HL-60 (cell line): ENCODE measurements at regions not wholly inside any gene's neighbourhood (a gene's known extent, or its start where the extent isn't known, plus 50 kb on each side); places are given as distances from the start of the nearest gene placed in this dataset.

Source experiments
- CTCF ChIP-seq: IDR thresholded peaks from one replicate; pipeline ENCODE4 v1.5.1; 2011; ENCODE audit warnings: low read length, control low read depth, inconsistent platforms; ENCODE audit not compliant: insufficient read depth
- GABPA ChIP-seq: IDR thresholded peaks from 2 replicates; pipeline ENCODE4 v1.6.1; 2012; ENCODE audit warnings: low read depth
- POLR2AphosphoS5 ChIP-seq: IDR thresholded peaks from 2 replicates; pipeline ENCODE4 v1.6.1; 2012; ENCODE audit warnings: low read depth

GRCh38 chr15:66994927-66995656, 70.3 kb upstream of the SMAD3 start:
- TF ChIP-seq CTCF: no peak
- no peak for TF ChIP-seq GABPA
- no peak for TF ChIP-seq POLR2AphosphoS5
